ENCODE measurements at regions not wholly inside any gene's neighbourhood (a gene's known extent, or its start where the extent isn't known, plus 50 kb on each side); places are given as distances from the start of the nearest gene placed in this dataset.

DNA sequence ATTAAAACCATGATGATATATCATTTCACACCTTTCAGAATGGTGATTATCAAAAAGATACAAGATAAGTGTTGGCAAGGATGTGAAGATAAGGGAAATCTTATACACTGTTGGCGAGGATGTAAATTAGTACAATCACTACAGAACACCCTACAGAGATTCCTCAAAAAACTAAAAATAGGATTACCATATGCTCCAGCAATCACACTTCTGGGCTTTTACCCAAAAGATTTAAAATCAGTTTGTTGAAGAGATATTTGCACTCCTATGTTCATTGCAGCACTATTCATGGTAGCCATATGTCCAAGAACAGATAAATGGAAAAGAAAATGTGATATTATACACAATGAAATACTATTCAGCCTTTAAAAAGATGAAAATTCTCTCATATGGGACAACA lies 240.4 kb downstream of the GABRG1 start:
- no peak for TF ChIP-seq CTCF (conservative IDR thresholded peaks at IDR 0.05)
- H3K27ac ChIP-seq: no peak overlapping the region

DNA sequence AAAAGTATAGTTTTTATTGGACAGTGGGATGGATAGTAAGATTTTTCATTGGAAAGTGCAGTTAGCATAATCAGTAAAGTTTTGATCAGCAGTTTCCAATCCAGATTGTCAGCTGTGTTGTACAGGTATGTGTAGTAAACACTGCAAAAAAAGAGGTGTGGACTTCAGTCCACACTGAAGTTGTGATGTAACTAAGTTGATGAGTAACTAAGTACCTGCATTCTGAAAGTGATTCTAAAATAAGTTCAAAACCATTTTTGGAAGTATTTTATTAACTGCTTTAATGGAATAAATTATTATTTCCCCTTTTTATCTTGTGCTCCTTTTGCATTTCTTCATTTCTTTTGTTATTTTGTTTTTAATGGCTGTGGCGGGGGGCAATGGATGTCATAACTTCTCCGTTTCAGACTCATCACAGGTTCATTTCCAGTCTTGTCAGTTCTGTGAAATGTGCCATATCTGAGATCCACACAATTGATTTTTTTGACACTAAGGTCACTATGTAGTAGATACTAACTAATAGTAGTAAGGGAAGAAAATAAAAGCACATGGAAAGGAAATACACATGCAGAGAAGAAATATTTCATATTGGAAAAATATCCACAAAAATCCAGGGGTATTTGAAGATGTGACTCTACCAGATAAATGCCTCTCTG lies 247.5 kb downstream of the GABRG1 start:
- no peak overlapping the region for H3K27ac ChIP-seq
- no peak for TF ChIP-seq CTCF (conservative IDR thresholded peaks at IDR 0.05)

- TF ChIP-seq CTCF (conservative IDR thresholded peaks at IDR 0.05): no peak
- H3K27ac ChIP-seq: no peak overlapping the region
Measured at GRCh38 chr4:45869184-45869583, 254.7 kb downstream of the GABRG1 start.

DNA sequence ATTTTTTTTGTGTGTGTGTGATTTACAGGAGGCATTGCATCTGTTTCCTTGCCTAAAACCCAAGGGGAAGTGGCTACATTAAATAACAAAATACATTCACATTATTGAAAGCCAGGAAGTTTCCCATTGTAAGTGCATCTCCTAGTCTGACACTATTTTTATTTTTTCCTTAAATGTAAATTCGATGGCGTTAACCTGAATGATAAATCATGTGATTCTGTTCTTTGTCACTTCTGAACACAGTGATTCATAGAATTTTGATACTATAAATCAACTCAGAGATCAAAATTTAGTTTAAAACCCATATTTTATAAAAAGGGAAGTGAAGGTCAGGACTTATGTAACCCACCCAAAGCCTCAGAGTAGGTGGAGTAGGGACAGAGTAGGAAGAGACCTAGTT lies 258.1 kb downstream of the GABRG1 start:
- TF ChIP-seq CTCF (conservative IDR thresholded peaks at IDR 0.05): no peak
- H3K27ac ChIP-seq: no peak overlapping the region

DNA sequence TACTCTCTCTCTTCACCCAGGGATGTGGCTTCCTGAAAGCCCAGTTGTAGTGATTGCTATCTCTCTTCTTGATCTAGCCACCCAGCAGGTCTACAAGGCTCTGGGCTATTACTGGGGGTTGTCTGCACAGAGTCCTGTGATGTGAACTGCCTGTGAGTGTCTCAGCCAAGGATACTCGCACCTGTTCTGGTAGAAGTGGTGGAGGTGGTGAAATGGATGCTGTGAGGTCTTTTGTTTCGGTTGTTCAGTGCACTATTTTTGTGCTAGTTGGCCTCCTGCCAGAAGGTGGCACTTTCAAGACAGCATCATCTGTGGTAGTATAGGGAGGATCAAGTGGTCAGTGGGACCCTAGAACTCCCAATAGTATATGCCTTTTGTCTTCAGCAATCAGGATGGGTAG lies 268.0 kb downstream of the GABRG1 start:
- no peak for TF ChIP-seq CTCF (conservative IDR thresholded peaks at IDR 0.05)
- no peak overlapping the region for H3K27ac ChIP-seq

GRCh38 chr4:45846016-45846415 lies 277.8 kb downstream of the GABRG1 start:
- no peak for TF ChIP-seq CTCF (conservative IDR thresholded peaks at IDR 0.05)
- no peak overlapping the region for H3K27ac ChIP-seq

GRCh38 chr4:45841791-45842190 lies 282.1 kb downstream of the GABRG1 start:
- no peak for TF ChIP-seq CTCF (conservative IDR thresholded peaks at IDR 0.05)
- H3K27ac ChIP-seq: no peak overlapping the region

Measured in VCaP (cell line).